HG03066 (cell line): ENCODE measurements at regions not wholly inside any gene's neighbourhood (a gene's known extent, or its start where the extent isn't known, plus 50 kb on each side); places are given as distances from the start of the nearest gene placed in this dataset.

Experiments
- ATAC-seq: cut with Tn5 transposase; IDR thresholded peaks from one replicate; pipeline ENCODE4 v1.9.1; 2021; ENCODE audit warnings: low read depth; ENCODE audit not compliant: unreplicated experiment

DNA sequence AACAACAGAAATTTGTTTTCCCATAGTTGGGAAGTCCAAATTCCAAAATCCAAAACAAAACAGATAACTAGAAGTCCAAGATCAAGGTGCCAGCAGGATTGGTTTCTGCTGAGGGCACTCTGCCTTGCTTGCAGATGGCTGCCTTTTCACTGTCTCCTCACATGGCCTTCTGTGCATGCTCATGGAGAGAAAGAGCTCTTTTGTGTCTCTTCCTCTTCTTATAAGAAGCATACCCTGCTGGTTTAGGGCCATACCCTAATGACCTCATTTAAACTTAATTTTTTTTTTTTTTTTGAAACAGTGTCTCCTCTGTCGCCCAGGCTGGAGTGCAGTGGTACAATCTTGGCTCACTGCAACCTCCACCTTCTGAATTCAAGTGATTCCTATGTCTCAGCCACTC, 1974.1 kb upstream of the PCDH20 start:
- no peak for ATAC-seq

DNA sequence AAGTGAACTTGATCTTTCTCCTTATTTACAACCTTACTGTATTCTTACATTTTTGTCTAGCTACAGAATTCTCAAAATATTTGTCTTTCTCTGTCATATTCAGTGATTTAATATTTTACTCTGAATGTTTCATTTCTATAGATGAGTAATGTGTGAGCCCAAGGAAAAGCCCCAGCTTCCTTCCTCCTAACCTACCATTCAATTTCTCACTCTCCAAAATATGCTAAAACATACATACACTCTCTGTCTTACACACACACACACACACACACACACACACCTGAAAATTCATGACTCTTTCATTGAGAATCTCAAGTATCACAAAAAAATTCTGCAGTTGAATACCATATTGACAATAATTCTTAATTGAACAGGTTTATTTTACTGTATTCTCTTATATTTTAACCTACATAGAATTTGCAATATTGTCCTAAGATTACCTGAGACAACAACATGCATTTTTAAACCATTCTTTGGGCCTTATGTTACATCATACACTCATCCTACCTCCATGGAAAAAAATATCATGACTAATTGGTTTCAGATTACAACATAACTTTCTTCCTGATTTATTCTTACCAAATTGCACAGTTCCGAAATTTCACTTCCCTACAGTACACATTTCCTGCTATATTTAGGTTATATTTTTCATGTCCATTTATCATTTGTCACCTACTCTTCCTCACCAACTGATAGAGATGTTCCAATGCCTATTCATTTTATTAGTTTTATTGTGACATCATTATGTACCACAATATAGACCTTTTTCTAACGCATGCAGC, 1965.6 kb upstream of the PCDH20 start:
- ATAC-seq: no peak

DNA sequence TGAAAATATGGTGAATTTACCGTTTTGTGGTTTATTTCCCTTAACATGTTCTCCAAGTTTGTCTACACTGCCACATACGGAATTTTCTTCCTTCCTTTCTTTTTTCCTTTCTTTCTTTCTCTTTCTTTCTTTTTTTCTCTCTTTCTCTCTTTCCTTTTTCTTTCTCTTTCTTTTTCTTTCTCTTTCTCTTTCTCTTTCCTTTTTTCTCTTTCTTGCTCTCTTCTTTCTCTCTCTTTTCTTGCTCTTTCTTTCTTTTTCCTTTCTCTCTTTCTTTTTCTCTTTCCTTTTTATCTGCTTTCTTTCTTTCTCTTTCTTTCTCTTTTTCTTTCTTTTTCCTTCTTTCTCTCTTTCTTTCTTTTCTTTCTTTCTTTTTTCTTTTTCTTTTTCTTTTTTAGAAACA, 1962.3 kb upstream of the PCDH20 start:
- no peak for ATAC-seq

DNA sequence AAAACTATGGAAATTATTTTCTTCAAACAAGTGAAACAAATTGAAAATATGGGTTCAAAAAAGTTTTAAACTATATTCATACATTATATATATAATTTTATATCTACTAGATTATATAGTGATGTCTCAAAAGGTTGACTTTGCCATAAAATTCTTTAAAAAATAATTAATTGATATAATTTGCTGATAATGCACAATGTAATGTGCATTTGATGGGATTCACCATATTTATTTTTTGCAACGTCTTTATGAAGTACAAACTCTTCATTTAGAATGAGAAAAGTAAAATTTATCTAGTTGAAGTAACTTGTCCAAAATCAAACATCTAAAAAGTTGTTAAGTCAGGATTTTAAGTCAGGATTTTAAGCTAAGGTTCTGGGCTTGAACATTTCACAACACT, 1954.5 kb upstream of the PCDH20 start:
- no peak for ATAC-seq

DNA sequence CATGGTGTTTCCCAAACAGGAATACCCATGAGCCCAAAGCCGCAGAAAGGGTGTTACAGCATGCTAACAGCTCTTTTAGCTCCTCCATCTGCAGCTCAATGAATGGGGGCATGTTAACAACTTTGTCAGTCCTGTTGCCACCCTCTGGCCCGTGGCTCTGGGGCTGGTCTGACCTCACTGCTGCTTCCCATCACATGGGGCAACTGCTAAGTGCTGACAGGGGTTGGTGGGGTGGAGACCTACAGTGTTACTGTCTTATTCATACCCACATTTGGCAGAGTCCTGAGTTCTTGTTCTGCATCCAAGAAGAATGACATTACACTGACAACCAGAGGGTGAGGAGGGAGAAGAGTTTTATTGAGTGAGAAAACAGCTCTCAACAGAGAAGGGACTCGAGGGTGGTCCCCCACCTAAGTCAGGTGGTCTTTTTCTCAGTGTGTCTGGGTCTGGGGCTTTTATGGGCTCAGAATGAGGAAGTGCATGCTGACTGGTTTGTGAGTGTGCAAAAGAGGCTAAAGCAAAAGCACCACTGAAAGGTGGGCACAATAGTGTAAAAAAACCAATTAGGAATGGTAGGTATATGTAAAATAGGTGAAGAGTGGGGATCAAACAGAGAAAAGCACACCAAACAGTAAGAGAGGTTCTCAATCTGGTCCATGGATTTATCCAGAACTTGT, 1952.0 kb upstream of the PCDH20 start:
- no peak for ATAC-seq

DNA sequence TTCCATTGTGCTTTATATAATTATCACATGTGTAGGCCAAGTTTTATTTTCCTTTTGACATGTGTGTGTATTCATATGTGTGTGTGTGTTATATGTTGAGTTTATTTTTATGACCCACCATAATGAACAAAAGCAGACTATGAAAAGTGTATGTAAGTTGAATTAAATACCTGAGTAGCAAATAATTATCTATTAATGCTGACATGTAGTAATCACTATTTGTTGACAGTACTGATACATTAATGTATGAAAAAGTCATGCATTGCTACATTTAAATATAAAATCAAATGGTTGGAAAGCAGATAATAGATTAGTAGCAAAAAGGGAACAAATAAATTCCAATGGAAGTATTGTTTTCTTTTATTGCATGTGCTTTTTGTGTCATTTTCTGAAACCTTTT, 1948.5 kb upstream of the PCDH20 start:
- no peak for ATAC-seq

DNA sequence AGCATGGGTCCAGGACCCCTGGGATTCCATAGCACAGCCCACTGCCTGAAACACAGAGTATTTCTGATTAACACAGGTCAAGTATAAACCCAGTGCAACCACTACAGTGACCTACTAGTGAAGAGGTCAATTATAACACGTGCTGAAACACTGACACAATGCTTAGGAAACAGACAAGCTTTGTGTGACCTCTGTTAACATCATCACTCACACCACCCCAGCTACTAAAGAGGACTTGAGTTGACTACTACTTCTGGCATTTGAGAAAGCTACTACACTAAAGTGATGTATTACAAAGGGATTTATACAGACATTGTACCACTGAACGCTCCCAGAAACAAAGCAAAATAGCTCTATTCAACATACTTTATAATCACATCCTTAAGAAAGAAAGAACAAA, 1935.9 kb upstream of the PCDH20 start:
- ATAC-seq: no peak

DNA sequence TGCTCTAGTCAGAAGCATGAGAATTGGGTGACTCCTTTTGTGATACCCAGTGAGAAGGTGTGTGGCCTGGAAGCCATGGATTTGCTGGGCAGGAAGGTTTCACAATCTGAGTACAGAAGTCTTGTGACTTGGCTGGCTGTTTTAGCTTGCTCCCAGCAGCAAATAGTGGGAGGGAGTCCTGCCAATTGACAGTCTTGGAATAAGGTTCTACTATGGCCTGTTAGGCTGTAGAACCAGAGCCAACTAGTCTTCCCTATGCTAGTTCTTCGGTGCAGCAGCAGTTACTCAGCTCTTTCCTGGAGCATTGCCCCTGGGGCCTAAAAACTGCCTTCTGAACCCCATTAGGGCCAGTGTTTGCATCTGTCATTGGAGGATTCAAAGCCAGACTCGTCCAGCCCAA, 1935.4 kb upstream of the PCDH20 start:
- no peak for ATAC-seq

DNA sequence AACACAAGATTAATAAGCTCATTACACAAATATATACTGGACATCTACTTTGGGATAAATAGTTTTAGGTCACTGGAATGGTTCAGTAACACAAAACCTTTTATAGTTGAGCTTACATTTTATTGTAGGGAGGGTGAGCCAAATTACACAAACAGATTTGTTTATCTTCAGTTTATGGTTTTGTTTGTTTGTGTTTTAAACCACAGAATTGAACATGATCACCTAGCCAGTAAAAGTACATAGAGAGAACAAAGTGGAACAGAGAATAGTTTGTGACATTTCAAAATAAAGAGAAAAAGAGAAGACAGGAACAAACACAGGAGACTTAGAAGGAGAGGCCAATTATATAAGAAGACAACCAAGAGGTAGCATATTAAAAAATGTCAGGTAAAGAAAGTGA, 1930.2 kb upstream of the PCDH20 start:
- ATAC-seq: no peak

DNA sequence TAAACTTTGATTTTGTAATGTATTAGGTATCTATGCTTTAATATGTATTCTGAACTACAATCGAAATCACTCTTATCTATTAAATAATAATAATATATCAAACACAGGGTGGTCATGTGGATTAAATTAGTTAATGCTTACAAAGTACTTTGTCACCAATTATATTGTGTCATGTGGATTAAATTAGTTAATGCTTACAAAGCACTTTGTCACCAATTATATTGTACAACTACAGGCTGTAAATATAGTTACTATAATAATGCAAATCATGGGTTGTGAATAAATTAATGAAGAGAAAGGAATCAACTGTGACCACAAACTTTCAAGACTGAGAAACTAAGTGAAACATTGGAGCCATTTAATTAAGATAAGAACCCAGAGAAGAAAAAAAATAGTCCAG, 1929.1 kb upstream of the PCDH20 start:
- no peak for ATAC-seq

DNA sequence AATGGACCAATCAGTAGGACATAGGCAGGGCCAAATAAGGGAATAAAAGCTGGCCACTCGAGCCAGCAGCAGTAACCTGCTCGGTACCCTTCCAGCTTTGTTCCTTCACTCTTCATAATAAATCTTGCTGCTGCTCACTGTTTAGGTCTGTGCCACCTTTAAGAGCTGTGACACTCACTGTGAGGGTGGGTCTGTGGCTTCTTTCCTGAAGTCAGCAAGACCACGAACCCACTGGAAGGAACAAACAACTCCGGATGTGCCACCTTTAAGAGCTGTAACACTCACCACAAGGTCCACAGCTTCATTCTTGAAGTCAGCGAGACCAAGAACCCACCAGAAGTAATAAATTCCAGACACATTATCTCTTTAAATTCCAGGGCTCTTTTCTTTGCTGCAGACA, 1922.3 kb upstream of the PCDH20 start:
- ATAC-seq: no peak

DNA sequence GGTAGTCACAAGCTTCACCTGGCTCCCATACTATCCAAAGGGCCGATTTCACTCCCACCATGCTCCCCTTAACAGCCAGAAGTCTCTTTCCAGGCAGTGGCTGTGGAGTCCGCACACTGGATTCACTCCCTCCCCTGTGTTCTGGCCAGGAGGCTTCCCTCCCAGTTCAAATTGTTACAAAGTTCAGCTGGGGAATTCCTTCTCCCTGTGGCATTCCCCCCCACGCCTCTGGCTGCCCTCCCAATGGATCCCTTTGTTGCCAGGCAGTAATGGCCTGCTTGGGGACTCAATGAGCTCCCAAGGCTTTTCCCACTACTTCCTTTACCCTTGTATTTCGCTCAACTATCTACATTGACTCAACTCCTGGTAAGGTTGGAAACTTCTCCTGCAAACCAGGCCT, 1921.4 kb upstream of the PCDH20 start:
- ATAC-seq: no peak

DNA sequence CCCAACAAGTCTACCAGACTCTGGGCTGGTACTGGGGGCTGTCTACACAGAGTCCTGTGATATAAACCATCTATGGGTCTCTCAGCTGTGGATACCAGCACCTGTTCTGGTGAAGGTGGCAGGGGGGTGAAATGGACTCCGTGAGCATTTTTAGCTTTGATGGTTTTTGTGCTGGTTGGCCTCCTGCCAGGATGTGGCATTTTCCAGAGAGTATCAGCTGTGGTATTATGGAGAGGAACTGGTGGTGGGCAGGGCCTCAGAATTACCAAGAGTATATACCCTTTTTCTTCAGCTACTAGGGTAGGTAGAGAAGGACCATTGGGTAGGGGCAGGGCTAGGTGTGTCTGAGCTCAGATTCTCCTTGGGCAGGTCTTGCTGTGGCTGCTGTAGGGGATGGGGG, 1920.9 kb upstream of the PCDH20 start:
- ATAC-seq: no peak

DNA sequence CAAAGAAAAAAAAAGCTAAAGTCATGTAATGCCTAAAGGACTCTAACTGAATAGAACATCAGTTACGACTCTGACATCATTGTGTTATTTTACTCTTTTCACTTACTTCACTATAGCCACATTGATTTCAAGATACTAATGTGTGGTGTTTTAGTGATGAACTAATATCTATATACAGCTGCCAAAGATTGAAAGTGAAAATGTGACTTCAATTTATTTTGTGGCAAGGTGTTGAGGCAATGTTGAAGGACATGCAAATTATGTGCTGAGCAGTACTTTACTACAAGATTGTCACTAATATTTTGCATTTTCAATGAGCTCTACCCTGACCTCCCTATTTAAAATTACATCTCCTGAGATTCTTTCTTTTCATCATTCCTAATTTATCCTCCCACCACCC, 1911.9 kb upstream of the PCDH20 start:
- ATAC-seq: no peak

DNA sequence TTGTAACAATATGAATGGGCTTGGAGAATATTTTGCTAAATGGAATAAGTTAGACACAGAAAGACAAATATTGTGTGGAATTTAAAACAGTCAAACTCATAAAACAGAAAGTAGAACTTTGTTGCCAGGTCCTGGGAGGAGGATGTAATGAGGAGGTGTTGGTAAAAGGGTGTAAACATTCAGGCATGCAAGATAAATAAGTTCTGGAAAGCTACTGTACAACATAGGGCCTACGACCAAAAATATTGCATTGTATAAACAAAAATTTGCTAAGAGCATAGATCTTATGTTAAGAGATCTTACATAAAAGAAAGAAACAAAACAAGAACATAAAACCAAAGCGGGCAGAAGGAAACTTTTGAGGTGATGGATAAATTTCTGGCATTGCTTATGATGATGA, 1907.8 kb upstream of the PCDH20 start:
- no peak for ATAC-seq

DNA sequence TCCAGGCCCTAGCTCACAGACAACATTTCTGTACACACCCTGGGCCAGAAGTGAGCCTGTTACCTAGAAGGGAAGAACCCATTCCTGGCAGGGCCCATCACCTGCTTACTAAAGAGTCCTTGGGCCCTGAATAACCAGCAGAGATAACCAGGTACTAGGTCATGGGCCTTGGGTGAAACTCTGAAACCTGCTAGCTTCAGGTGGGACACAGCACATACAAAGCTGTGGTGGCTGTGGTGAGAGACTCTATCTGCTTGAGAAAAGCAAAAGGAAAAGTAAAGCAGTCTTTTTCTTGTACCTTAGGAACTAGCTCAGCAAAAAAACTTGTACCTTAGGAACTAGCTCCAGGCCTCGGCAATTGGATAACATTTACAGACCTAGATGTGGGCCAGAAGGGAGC, 1895.9 kb upstream of the PCDH20 start:
- no peak for ATAC-seq

DNA sequence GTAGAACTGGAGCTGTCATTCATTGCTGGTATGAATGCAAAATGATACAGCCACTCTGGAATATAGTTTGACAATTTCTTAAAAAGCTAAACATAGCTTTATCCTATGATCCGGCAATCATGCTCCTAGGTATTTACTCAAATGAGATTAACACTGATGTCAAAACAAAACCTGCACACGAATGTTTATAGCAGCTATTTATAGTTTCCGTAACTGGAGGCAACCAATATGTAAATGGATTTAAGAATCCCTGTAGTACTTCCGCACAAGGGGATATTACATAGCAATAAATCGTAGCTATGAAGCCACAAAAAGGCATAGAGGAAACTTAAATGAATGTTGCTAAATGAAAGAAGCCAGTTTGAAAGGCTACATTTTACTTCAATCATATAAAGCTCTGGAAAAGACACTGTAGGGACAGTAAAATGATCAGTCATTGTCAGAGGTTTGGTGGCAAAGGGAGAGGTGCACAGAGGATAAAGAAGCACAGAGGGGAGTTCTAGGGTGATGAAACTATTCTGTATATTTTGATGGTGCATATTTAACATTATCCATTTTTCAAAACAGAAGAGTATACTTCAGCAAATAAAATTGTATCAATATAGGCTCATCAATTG, 1893.0 kb upstream of the PCDH20 start:
- ATAC-seq: no peak

DNA sequence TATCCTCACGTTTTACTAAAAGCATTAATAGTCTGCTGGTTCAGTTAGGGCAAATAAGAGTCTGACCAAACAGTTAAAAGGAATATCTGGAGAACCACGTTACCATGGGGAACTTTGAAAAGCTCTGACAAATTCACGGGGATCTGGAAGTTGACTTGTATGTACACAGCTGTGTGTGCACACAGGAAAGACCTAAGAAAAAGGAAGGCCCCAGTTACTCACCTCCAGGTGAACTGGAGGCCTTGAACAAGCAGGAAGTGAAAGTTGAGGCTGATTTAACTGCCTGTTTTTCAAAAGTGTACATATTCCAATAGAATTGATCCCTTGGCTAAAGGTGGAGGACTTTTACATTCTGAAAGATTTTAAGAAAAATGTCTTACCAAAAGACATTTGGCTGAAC, 1891.6 kb upstream of the PCDH20 start:
- ATAC-seq: peak; percentile 51

DNA sequence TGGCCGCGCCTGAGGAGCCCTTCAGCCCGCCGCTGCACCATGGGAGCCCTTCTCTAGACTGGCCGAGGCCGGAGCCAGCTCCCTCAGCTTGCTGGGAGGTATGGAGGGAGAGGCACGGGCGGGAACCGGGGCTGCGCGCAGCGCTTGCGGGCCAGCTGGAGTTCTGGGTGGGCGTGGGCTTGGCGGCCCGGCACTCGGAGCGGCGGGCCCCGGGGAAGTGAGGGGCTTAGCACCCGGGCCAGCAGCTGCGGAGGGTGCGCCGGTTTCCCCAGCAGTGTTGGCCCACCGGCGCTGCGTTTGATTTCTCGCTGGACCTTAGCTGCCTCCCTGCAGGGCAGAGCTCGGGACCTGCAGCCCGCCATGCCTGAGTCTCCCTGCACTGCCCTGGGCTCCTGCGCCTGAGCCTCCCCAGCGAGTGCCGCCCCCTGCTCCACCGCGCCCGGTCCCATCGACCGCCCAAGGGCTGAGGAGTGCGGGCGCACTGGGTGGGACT, 1890.0 kb upstream of the PCDH20 start:
- ATAC-seq: no peak

DNA sequence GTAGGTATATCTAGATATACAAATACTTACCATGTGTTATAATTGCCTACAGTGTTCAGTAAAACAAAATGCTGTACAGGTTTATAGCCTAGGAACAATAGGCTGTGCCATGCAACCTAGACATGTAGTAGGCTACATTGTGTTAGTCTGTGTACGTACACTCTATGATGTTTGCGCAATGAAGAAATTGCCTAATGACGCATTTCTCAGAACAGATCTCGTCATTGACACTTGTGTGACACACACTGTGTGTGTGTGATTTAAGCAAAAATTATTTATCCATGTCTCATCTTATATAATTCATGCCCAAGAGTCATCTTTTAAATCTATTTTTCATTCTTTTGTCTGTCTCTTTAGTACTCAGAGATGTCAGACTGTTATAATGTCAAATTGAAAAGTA, 1888.8 kb upstream of the PCDH20 start:
- ATAC-seq: no peak

DNA sequence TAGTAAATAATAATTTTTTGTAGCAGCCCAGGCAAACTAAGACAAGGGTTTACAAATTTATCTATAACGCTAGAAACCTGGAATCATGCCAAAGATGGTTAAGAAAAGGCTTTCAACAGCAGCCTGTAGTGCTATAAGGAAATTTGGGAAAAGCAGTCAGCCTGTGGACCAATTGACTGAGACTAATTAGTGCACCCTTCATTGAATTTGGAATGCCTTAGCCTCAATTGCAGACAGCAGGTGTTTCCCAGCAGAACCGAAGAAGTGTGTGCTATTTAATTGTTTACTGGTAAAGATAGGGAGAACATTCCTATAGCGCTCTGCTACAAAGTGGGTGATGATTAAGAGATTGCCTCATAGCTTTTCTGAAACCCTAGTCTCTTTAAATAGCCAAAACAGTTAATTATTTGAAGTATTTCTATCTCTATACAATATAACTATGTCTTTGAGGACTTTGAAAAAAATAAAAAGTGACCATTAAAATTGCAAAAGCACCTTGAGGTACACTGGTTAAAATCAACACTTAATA, 1884.3 kb upstream of the PCDH20 start:
- ATAC-seq: no peak

DNA sequence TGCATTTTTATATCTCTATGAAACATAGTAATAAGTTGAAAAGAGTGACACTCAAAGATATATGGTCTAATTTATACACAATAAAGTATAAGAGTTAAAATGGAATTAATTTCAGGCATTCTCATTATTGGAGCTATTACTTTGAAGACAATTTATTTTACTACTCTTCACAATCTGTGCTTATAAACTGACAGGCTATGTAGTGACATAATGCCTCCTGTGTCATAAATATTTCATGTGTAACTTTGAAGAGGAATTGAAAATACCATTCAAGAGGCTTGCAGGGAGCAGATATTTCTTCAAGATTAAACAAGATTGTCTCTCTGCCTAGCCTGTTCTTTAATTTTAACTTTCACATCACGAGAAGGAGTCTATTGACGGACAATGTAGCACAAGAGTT, 1881.5 kb upstream of the PCDH20 start:
- no peak for ATAC-seq
